Caco-2 (cell line): ENCODE measurements at regions not wholly inside any gene's neighbourhood (a gene's known extent, or its start where the extent isn't known, plus 50 kb on each side); places are given as distances from the start of the nearest gene placed in this dataset.
"Not testable (repeated sequence)": the region's sequence is repeated elsewhere in the genome, so short reads cannot be mapped to it uniquely, and the experiment has no call there.

Experiments used
- BruUV-seq: library from RNA; stranded (reverse); fragments of 400-500 nt; replicated peaks from 2 replicates; lab custom pipeline; 2021; lab: Mats Ljungman, UMichigan
- CTCF ChIA-PET: fragments of 300-600 bp; sonication (Branson Sonifier 250); formaldehyde crosslinking; loops from one replicate; lab custom pipeline; 2022; ENCODE audit warnings: antibody characterized with exemption; lab: Charles Lee
- POLR2A ChIA-PET: fragments of 300-600 bp; sonication (Branson Sonifier 250); formaldehyde crosslinking; loops from one replicate; lab custom pipeline; 2022; ENCODE audit warnings: antibody characterized with exemption; lab: Charles Lee
- DNase-seq, 2 experiments: peaks; one replicate each; pipeline versions ENCODE4 v3.0.0 to v3.0.0-alpha.2; 2020 to 2022
- H3K27me3 ChIP-seq: replicated peaks from 2 replicates; pipeline ENCODE4 v1.6.0; 2011; ENCODE audit warnings: low read length; ENCODE audit not compliant: control insufficient read depth, insufficient read depth
- H3K36me3 ChIP-seq: 2 replicates; pipeline ENCODE4 v1.5.1; 2011; ENCODE audit warnings: low read length; ENCODE audit not compliant: control insufficient read depth, insufficient read depth
- H3K4me1 ChIP-seq: fragments of 250-450 bp; sonication (Bioruptor Pico); 2 replicates; pipeline ENCODE4 v1.5.1; 2020; ENCODE audit warnings: mild to moderate bottlenecking
- H3K4me3 ChIP-seq: 2 replicates; pipeline ENCODE4 v1.5.1; 2011; ENCODE audit warnings: low read depth, mild to moderate bottlenecking, control low read depth, low read length
- H3K9me3 ChIP-seq: fragments of 250-450 bp; sonication (Bioruptor Pico); 2 replicates; pipeline ENCODE4 v1.5.1; 2020; ENCODE audit warnings: mild to moderate bottlenecking, moderate library complexity
- H3K27ac Mint-ChIP-seq: one replicate; pipeline ENCODE4 v1.8.0; 2022; ENCODE audit warnings: mixed read lengths; ENCODE audit not compliant: unreplicated experiment
- H3K27me3 Mint-ChIP-seq: one replicate; pipeline ENCODE4 v1.8.0; 2022; ENCODE audit warnings: mixed read lengths; ENCODE audit not compliant: insufficient read depth, unreplicated experiment
- H3K36me3 Mint-ChIP-seq: one replicate; pipeline ENCODE4 v1.8.0; 2022; ENCODE audit warnings: mild to moderate bottlenecking, mixed read lengths; ENCODE audit not compliant: insufficient read depth, unreplicated experiment
- H3K4me1 Mint-ChIP-seq: one replicate; pipeline ENCODE4 v1.8.0; 2022; ENCODE audit warnings: low read depth, mixed read lengths; ENCODE audit not compliant: unreplicated experiment
- H3K4me3 Mint-ChIP-seq: one replicate; pipeline ENCODE4 v1.8.0; 2022; ENCODE audit warnings: mild to moderate bottlenecking, moderate library complexity, mixed read lengths; ENCODE audit not compliant: unreplicated experiment
- H3K9me3 Mint-ChIP-seq: one replicate; pipeline ENCODE4 v1.8.0; 2022; ENCODE audit warnings: mixed read lengths; ENCODE audit not compliant: unreplicated experiment
- intact Hi-C: fragments of 100-400 bp; cut with micrococcal nuclease; formaldehyde crosslinking; loops from one replicate; pipeline ENCODE4 v1.10.0; 2022; ENCODE audit not compliant: unreplicated experiment
- TF ChIP-seq, protein P1 (sequence below), 2 experiments: fragments of 200-600 bp in 1 of 2; IDR thresholded peaks; 1 replicate in 1 of 2; 2 replicates in 1 of 2; pipeline versions ENCODE4 v1.5.1 to v1.8.0; 2011 to 2022; ENCODE audit warnings: antibody characterized with exemption in 1 of 2, control low read depth in 1 of 2, inconsistent platforms in 1 of 2, low read depth in 1 of 2, low read length in 1 of 2, mild to moderate bottlenecking in 1 of 2, moderate library complexity in 1 of 2; ENCODE audit not compliant: insufficient read depth in 1 of 2, severe bottlenecking in 1 of 2, unreplicated experiment in 1 of 2

DNA sequence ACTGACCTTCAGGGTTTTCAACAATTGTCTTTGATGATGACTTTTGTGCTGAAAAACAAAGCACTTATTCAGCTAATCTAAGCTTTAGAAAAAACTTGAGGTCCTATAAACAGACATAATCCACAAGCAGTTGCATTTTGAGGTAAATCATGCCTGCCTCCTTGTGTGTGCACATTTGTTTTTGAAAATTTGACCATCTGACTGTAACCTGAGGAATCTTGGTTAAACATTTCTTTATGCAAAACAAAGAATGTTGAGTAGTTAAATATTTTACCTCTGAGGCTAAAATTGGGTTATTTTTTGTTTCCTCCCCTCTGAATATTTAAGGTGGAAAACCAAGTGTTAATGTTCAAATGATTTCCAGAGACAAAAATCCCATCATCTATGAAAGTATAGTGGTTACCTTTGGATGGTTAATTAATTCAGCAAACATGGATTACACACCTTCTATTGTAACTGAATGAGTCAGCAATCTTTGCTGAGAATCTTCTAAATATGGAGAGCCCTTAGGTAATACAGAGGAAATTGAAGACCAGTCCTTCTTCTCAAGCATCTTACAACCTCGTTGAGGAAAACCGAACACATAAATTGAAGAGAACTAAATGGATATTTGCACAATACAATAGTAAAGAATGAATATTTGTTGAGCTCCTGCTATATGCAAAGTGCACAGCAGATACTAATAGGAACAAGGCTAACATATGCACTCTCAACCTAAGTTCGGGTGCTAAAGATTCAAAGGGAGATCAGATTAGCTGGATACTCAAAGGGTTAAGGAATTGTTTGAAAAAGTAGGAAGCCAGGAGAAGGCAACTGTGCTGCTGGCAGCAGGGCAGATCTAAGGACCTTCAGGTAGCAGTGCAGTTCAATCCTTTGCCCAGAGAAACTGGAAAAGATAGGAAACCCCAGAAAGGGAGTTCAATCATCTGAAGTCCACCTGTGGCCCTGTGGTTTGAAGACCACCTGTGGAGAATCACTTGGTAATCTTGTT lies 115.2 kb downstream of the BMP4 start:
- Mint-ChIP-seq H3K4me3 (no peak overlapping the region), H3K4me1 (peaks cover 41% of the 10 kb centered on the region), H3K27ac (peak overlapping the region; percentile 68), H3K36me3 (peaks cover 53% of the 10 kb centered on the region), H3K9me3 (peaks cover 28% of the 10 kb centered on the region), H3K27me3 (no peaks in the 10 kb centered on the region)
- no peak for DNase-seq
- ChIA-PET POLR2A (no interaction called here), CTCF (no interaction called here)
- Histone ChIP-seq H3K4me3 (no peak overlapping the region), H3K27me3 (no peaks in the 10 kb centered on the region), H3K36me3 (peaks cover 3% of the 10 kb centered on the region; the same call in 1 of the 2 replicates), H3K9me3 (0 out of 2 replicates have a peak, but pooled peaks cover 5% of the 10 kb centered on the region), H3K4me1 (peaks cover 40% of the 10 kb centered on the region)
- intact Hi-C loops, result loop anchor here (10.0 kb wide), 2 partner anchors 113 to 227 kb away; partner anchors contain the start of gene BMP4
- TF ChIP-seq, protein P1, sequence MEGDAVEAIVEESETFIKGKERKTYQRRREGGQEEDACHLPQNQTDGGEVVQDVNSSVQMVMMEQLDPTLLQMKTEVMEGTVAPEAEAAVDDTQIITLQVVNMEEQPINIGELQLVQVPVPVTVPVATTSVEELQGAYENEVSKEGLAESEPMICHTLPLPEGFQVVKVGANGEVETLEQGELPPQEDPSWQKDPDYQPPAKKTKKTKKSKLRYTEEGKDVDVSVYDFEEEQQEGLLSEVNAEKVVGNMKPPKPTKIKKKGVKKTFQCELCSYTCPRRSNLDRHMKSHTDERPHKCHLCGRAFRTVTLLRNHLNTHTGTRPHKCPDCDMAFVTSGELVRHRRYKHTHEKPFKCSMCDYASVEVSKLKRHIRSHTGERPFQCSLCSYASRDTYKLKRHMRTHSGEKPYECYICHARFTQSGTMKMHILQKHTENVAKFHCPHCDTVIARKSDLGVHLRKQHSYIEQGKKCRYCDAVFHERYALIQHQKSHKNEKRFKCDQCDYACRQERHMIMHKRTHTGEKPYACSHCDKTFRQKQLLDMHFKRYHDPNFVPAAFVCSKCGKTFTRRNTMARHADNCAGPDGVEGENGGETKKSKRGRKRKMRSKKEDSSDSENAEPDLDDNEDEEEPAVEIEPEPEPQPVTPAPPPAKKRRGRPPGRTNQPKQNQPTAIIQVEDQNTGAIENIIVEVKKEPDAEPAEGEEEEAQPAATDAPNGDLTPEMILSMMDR (IDR thresholded peaks at IDR 0.05; ENCODE audit: insufficient read depth in 1 of 2, low read depth in 1 of 2, low read length in 1 of 2, severe bottlenecking in 1 of 2, unreplicated experiment in 1 of 2), result no peak
- no TSS peak for BruUV-seq

DNA sequence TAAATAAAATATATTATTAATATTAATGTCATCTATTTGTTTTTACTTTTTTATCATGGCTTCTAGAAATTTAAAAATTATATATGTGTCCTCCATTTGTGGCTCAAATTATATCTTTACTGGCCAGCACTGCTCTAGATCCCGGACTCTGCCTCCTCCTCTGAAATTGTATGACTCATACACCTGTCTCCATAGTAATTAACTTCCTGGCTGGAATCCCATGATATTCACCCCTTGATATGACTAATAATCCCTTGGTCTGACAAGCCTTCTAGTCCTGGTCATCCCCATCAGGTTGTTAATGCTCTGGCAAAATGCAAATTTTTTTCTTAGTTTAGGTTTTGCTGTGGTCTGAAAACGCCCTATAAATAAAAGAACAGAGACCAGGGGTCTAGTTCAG lies 116.2 kb downstream of the BMP4 start:
- no peaks in the 10 kb centered on the region for H3K27me3 Mint-ChIP-seq
- peaks cover 3% of the 10 kb centered on the region; the same call in 1 of the 2 replicates for H3K36me3 ChIP-seq
- ChIA-PET CTCF (no interaction called here), POLR2A (no interaction called here)
- H3K9me3 Mint-ChIP-seq, result peaks cover 28% of the 10 kb centered on the region
- no peak overlapping the region for H3K4me3 Mint-ChIP-seq
- DNase-seq, result no peak
- no peak overlapping the region for H3K27ac Mint-ChIP-seq
- 0 out of 2 replicates have a peak, but pooled peaks cover 5% of the 10 kb centered on the region for H3K9me3 ChIP-seq
- intact Hi-C loops, result loop anchor here (10.0 kb wide), 2 partner anchors 114 to 226 kb away; partner anchors contain the start of gene BMP4
- no peaks in the 10 kb centered on the region for H3K27me3 ChIP-seq
- peaks cover 52% of the 10 kb centered on the region for H3K36me3 Mint-ChIP-seq
- H3K4me3 ChIP-seq, result no peak overlapping the region
- H3K4me1 ChIP-seq, result peaks cover 37% of the 10 kb centered on the region
- no TSS peak for BruUV-seq
- TF ChIP-seq, protein P1 (IDR thresholded peaks at IDR 0.05; ENCODE audit: insufficient read depth in 1 of 2, low read depth in 1 of 2, low read length in 1 of 2, severe bottlenecking in 1 of 2, unreplicated experiment in 1 of 2), result no peak
- H3K4me1 Mint-ChIP-seq, result peaks cover 35% of the 10 kb centered on the region

DNA sequence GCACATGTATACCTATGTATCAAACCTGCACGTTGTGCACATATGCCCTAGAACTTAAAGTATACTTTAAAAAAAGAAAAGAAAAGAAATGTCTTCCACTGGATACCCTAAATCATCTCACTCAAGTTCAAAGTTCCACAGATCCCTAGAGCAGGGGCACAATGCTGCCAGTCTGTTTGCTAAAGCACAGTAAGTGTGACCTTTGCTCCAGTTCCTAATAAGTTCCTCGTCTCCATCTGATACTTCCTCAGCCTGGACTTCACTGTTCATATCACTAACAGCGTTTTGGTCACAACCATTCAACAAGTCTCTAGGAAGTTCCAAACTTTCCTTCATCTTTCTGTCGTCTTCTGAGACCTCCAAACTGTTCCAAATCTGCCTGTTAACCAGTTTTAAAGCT lies 118.3 kb downstream of the BMP4 start:
- CTCF ChIA-PET, result no interaction called here
- Mint-ChIP-seq H3K27me3 (no peaks in the 10 kb centered on the region), H3K9me3 (peaks cover 28% of the 10 kb centered on the region), H3K4me3 (no peak overlapping the region), H3K36me3 (peaks cover 47% of the 10 kb centered on the region), H3K27ac (peak overlapping the region; percentile 28), H3K4me1 (peaks cover 23% of the 10 kb centered on the region)
- H3K36me3 ChIP-seq, result peaks cover 3% of the 10 kb centered on the region; the same call in 1 of the 2 replicates
- BruUV-seq, result no TSS peak
- H3K4me3 ChIP-seq, result no peak overlapping the region
- H3K4me1 ChIP-seq, result peaks cover 26% of the 10 kb centered on the region
- H3K27me3 ChIP-seq, result no peaks in the 10 kb centered on the region
- intact Hi-C loops, result no loop called here
- DNase-seq, result no peak
- peaks cover 5% of the 10 kb centered on the region; the same call in 1 of the 2 replicates for H3K9me3 ChIP-seq
- TF ChIP-seq, protein P1 (IDR thresholded peaks at IDR 0.05; ENCODE audit: insufficient read depth in 1 of 2, low read depth in 1 of 2, low read length in 1 of 2, severe bottlenecking in 1 of 2, unreplicated experiment in 1 of 2), result no peak
- POLR2A ChIA-PET, result no interaction called here

DNA sequence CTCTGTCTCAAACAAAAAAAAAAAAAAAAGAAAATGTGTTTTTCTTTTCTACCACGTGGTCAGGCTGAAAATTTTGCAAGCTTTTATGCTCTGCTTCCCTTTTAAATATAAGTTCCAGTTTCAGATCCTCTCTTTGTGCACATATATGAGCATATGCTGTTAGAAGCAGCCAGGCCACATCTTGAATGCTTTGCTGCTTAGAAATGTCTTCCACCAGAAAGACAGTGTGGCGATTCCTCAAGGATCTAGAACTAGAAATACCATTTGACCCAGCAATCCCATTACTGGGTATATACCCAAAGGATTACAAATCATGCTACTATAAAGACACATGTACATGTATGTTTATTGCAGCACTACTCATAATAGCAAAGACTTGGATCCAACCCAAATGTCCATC lies 119.0 kb downstream of the BMP4 start:
- intact Hi-C loops, DNase-seq, H3K4me3 Mint-ChIP-seq, BruUV-seq, H3K36me3 ChIP-seq, H3K27me3 Mint-ChIP-seq, H3K4me3 ChIP-seq, H3K9me3 ChIP-seq, POLR2A ChIA-PET, H3K27me3 ChIP-seq, H3K27ac Mint-ChIP-seq, CTCF ChIA-PET: not testable (repeated sequence)
- H3K4me1 Mint-ChIP-seq, result peaks cover 16% of the 10 kb centered on the region
- H3K36me3 Mint-ChIP-seq, result peaks cover 47% of the 10 kb centered on the region
- peaks cover 18% of the 10 kb centered on the region for H3K4me1 ChIP-seq
- peaks cover 28% of the 10 kb centered on the region for H3K9me3 Mint-ChIP-seq
